ENCODE measurements at regions not wholly inside any gene's neighbourhood (a gene's known extent, or its start where the extent isn't known, plus 50 kb on each side); places are given as distances from the start of the nearest gene placed in this dataset.

- Mint-ChIP-seq H3K4me3 (no peak overlapping the region), H3K4me1 (no peaks in the 10 kb centered on the region), H3K9me3 (peaks cover 0 to 12% (median 3%) of the 10 kb centered on the region in 8 donors), H3K27me3 (no peaks in the 10 kb centered on the region), H3K27ac (no peak overlapping the region), H3K36me3 (no peaks in the 10 kb centered on the region)
- Histone ChIP-seq H3K4me3 (ENCODE audit: low read length in 2 of 2) (no peak overlapping the region), H3K27me3 (ENCODE audit: insufficient read depth, low read length) (no peaks in the 10 kb centered on the region), H3K27ac (ENCODE audit: low read depth, low read length) (no peak overlapping the region), H3K36me3 (ENCODE audit: insufficient read depth, low read length) (no peaks in the 10 kb centered on the region), H3K4me1 (ENCODE audit: insufficient read depth, low read length) (no peaks in the 10 kb centered on the region), H3K9me3 (ENCODE audit: control insufficient read depth in 1 of 2, low read length in 2 of 2) (no peaks in the 10 kb centered on the region)
- CTCF ChIA-PET (ENCODE audit: partially characterized antibody): no interaction called here
- DNase-seq: no peak
- intact Hi-C loops (cut with micrococcal nuclease): no loop called here
- POLR2A ChIA-PET (ENCODE audit: partially characterized antibody): no interaction called here
These were observed 174.4 kb upstream of the TOX3 start for GRCh38 chr16:52721331-52721730.

DNA sequence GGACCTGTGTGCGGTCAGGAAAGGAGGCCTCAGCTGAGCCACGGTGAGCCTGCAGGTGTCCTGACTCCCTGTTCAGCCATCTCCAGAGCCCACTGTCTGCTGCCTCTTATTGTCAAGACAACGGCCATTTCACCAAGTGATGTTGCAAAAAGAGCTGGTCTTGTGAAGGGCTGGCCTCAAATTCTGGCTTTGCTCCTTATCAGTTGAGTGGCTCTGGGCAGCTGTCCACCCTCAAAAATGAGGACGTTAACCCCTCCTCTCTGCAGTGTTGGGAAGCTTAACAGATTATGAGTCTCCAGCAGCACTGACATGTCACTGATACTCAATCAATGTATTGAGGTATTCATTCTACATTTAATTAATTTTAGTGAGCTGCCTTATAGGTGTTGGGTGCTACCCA lies 171.1 kb upstream of the TOX3 start:
- no peaks in the 10 kb centered on the region for H3K27me3 ChIP-seq (ENCODE audit: insufficient read depth, low read length)
- H3K4me1 ChIP-seq (ENCODE audit: insufficient read depth, low read length): no peaks in the 10 kb centered on the region
- DNase-seq: no peak
- H3K4me3 ChIP-seq (ENCODE audit: low read length in 2 of 2): no peak overlapping the region
- H3K36me3 ChIP-seq (ENCODE audit: insufficient read depth, low read length): no peaks in the 10 kb centered on the region
- intact Hi-C loops (cut with micrococcal nuclease): no loop called here
- H3K27ac Mint-ChIP-seq: no peak overlapping the region
- CTCF ChIA-PET (ENCODE audit: partially characterized antibody): no interaction called here
- H3K27ac ChIP-seq (ENCODE audit: low read depth, low read length): no peak overlapping the region
- H3K27me3 Mint-ChIP-seq: no peaks in the 10 kb centered on the region
- peaks cover 0 to 8% (median 3%) of the 10 kb centered on the region in 8 donors for H3K9me3 Mint-ChIP-seq
- H3K9me3 ChIP-seq (ENCODE audit: control insufficient read depth in 1 of 2, low read length in 2 of 2): no peaks in the 10 kb centered on the region
- H3K36me3 Mint-ChIP-seq: no peaks in the 10 kb centered on the region
- POLR2A ChIA-PET (ENCODE audit: partially characterized antibody): no interaction called here
- no peaks in the 10 kb centered on the region for H3K4me1 Mint-ChIP-seq
- no peak overlapping the region for H3K4me3 Mint-ChIP-seq

GRCh38 chr16:52713740-52714139 lies 166.8 kb upstream of the TOX3 start:
- Mint-ChIP-seq H3K27me3 (no peaks in the 10 kb centered on the region), H3K36me3 (no peaks in the 10 kb centered on the region), H3K27ac (no peak overlapping the region), H3K4me3 (no peak overlapping the region), H3K9me3 (peaks cover 0 to 5% (median 3%) of the 10 kb centered on the region in 8 donors), H3K4me1 (no peaks in the 10 kb centered on the region)
- DNase-seq: no peak
- H3K27ac ChIP-seq (ENCODE audit: low read depth, low read length): no peak overlapping the region
- H3K36me3 ChIP-seq (ENCODE audit: insufficient read depth, low read length): no peaks in the 10 kb centered on the region
- no peak overlapping the region for H3K4me3 ChIP-seq (ENCODE audit: low read length in 2 of 2)
- ChIA-PET POLR2A (ENCODE audit: partially characterized antibody) (no interaction called here), CTCF (ENCODE audit: partially characterized antibody) (no interaction called here)
- H3K9me3 ChIP-seq (ENCODE audit: control insufficient read depth in 1 of 2, low read length in 2 of 2): no peaks in the 10 kb centered on the region
- intact Hi-C loops (cut with micrococcal nuclease): no loop called here
- H3K4me1 ChIP-seq (ENCODE audit: insufficient read depth, low read length): no peaks in the 10 kb centered on the region
- H3K27me3 ChIP-seq (ENCODE audit: insufficient read depth, low read length): no peaks in the 10 kb centered on the region

DNA sequence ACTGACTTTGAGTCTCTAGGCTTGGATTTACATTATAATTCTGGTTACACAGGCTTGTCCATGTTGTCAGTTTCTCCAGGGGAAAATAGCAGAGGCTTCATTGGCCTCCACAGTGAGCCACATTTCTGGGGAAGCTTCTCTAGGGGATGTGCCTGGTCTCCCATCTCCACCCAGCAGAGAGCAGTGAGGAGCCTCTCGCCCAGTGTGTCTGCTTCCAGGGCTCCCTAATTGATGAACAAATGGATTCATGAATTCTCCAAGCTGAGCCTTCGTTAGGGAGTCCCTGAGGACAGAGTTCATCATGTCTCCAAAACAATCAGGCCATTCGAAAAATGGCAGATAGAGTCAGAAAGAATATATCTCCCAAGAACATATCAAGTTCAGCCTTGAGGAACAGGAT lies 162.4 kb upstream of the TOX3 start:
- intact Hi-C loops (cut with micrococcal nuclease): no loop called here
- DNase-seq: no peak
- Histone ChIP-seq H3K4me1 (ENCODE audit: insufficient read depth, low read length) (no peaks in the 10 kb centered on the region), H3K27ac (ENCODE audit: low read depth, low read length) (no peak overlapping the region), H3K4me3 (ENCODE audit: low read length in 2 of 2) (no peak overlapping the region), H3K27me3 (ENCODE audit: insufficient read depth, low read length) (no peaks in the 10 kb centered on the region), H3K36me3 (ENCODE audit: insufficient read depth, low read length) (no peaks in the 10 kb centered on the region), H3K9me3 (ENCODE audit: control insufficient read depth in 1 of 2, low read length in 2 of 2) (no peaks in the 10 kb centered on the region)
- Mint-ChIP-seq H3K4me3 (no peak overlapping the region), H3K9me3 (peaks cover 0 to 9% (median 4%) of the 10 kb centered on the region in 8 donors), H3K4me1 (no peaks in the 10 kb centered on the region), H3K36me3 (no peaks in the 10 kb centered on the region), H3K27me3 (peaks cover 0 to 2% of the 10 kb centered on the region in 2 donors), H3K27ac (no peak overlapping the region)
- CTCF ChIA-PET (ENCODE audit: partially characterized antibody): no interaction called here
- POLR2A ChIA-PET (ENCODE audit: partially characterized antibody): no interaction called here

DNA sequence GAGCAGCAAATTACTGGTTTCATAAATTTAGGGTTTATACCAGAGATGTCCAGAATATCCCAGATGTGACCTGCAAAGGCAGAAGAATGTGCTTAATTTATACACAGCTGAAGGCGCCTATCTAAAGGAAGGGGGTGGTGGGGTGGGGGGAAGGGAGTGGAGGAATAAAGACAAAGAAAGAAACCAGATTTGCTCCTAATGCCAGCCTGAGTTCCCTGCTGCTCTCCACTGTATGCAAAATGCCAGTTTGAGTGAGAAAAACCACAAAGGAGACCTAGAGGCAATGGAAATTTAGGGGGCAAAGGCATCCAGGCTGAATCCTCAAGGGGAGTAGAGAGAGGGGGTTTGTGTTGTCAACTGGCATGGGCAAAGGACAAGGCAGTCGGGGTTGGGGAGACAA lies 161.5 kb upstream of the TOX3 start:
- H3K4me1 ChIP-seq (ENCODE audit: insufficient read depth, low read length): no peaks in the 10 kb centered on the region
- H3K36me3 ChIP-seq (ENCODE audit: insufficient read depth, low read length): no peaks in the 10 kb centered on the region
- H3K4me3 ChIP-seq (ENCODE audit: low read length in 2 of 2): no peak overlapping the region
- peaks cover 0 to 15% (median 4%) of the 10 kb centered on the region in 8 donors for H3K9me3 Mint-ChIP-seq
- H3K4me3 Mint-ChIP-seq: no peak overlapping the region
- no peaks in the 10 kb centered on the region for H3K36me3 Mint-ChIP-seq
- no peaks in the 10 kb centered on the region for H3K27me3 ChIP-seq (ENCODE audit: insufficient read depth, low read length)
- H3K27ac ChIP-seq (ENCODE audit: low read depth, low read length): no peak overlapping the region
- ChIA-PET POLR2A (ENCODE audit: partially characterized antibody) (no interaction called here), CTCF (ENCODE audit: partially characterized antibody) (no interaction called here)
- no peak for DNase-seq
- intact Hi-C loops (cut with micrococcal nuclease): no loop called here
- H3K27me3 Mint-ChIP-seq: peaks cover 0 to 2% of the 10 kb centered on the region in 2 donors
- no peaks in the 10 kb centered on the region for H3K4me1 Mint-ChIP-seq
- no peaks in the 10 kb centered on the region for H3K9me3 ChIP-seq (ENCODE audit: control insufficient read depth in 1 of 2, low read length in 2 of 2)
- H3K27ac Mint-ChIP-seq: no peak overlapping the region

GRCh38 chr16:52707676-52708337 lies 160.9 kb upstream of the TOX3 start:
- Histone ChIP-seq H3K9me3 (ENCODE audit: control insufficient read depth in 1 of 2, low read length in 2 of 2) (no peaks in the 10 kb centered on the region), H3K27ac (ENCODE audit: low read depth, low read length) (no peak overlapping the region), H3K4me1 (ENCODE audit: insufficient read depth, low read length) (no peaks in the 10 kb centered on the region), H3K36me3 (ENCODE audit: insufficient read depth, low read length) (no peaks in the 10 kb centered on the region), H3K4me3 (ENCODE audit: low read length in 2 of 2) (no peak overlapping the region), H3K27me3 (ENCODE audit: insufficient read depth, low read length) (no peaks in the 10 kb centered on the region)
- H3K36me3 Mint-ChIP-seq: no peaks in the 10 kb centered on the region
- no peak for DNase-seq
- peak overlapping the region in 1 of 8 donors; percentile 24 for H3K4me3 Mint-ChIP-seq
- ChIA-PET POLR2A (ENCODE audit: partially characterized antibody) (no interaction called here), CTCF (ENCODE audit: partially characterized antibody) (no interaction called here)
- H3K4me1 Mint-ChIP-seq: no peaks in the 10 kb centered on the region
- H3K27ac Mint-ChIP-seq: no peak overlapping the region
- H3K9me3 Mint-ChIP-seq: peaks cover 0 to 15% (median 4%) of the 10 kb centered on the region in 8 donors
- H3K27me3 Mint-ChIP-seq: peaks cover 0 to 2% of the 10 kb centered on the region in 2 donors
- intact Hi-C loops (cut with micrococcal nuclease): no loop called here

DNA sequence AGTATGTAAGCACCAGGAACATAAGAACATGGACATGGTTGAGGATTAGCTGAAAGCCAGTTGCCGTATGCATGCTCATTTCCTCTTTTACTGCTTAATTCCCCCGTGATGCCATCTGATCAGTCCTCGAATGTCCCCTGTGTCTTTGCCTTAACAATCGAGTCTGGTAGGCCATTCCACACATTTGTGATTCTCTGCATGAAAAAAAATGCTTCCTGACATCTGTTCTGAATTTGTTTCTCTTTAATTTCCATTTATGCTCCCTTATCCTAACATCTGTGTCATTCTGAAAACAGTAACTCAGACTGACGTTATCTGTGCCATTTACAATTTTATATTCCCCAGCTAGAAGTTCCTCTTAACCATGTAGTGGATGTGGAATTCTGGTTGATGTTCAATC lies 158.2 kb upstream of the TOX3 start:
- H3K27ac ChIP-seq (ENCODE audit: low read depth, low read length): no peak overlapping the region
- no peaks in the 10 kb centered on the region for H3K4me1 ChIP-seq (ENCODE audit: insufficient read depth, low read length)
- H3K36me3 ChIP-seq (ENCODE audit: insufficient read depth, low read length): no peaks in the 10 kb centered on the region
- H3K27me3 ChIP-seq (ENCODE audit: insufficient read depth, low read length): no peaks in the 10 kb centered on the region
- H3K27ac Mint-ChIP-seq: no peak overlapping the region
- no peak overlapping the region for H3K4me3 Mint-ChIP-seq
- H3K9me3 Mint-ChIP-seq: peaks cover 0 to 15% (median 5%) of the 10 kb centered on the region in 8 donors
- peaks cover 0 to 2% of the 10 kb centered on the region in 2 donors for H3K27me3 Mint-ChIP-seq
- POLR2A ChIA-PET (ENCODE audit: partially characterized antibody): no interaction called here
- no peaks in the 10 kb centered on the region for H3K9me3 ChIP-seq (ENCODE audit: control insufficient read depth in 1 of 2, low read length in 2 of 2)
- no peak overlapping the region for H3K4me3 ChIP-seq (ENCODE audit: low read length in 2 of 2)
- DNase-seq: no peak
- intact Hi-C loops (cut with micrococcal nuclease): no loop called here
- CTCF ChIA-PET (ENCODE audit: partially characterized antibody): interaction anchor here (1.4 kb wide), 1 partner anchor 9 kb away, joined by 5 read pairs; no protein-coding TSS in a partner anchor
- no peaks in the 10 kb centered on the region for H3K4me1 Mint-ChIP-seq
- H3K36me3 Mint-ChIP-seq: no peaks in the 10 kb centered on the region

DNA sequence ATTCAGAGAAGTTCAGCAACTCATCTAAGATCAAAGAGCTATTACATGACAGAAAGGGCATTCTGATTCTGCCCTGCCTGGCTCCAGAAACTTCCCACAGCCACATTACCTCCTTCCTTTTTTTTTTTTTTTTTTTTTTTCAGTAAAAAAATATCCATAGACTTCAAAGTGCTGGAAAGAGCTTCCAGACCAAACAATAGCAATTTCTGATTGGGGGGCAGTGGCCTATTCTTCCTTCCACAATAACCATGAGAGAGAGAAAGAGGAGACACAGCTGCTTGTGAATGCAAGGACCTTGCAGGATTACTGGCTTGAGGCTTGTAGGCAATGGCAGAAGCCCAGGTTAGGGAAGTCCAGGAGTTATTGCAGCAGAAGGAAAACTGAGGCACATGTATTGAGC lies 151.0 kb upstream of the TOX3 start:
- Mint-ChIP-seq H3K4me1 (no peaks in the 10 kb centered on the region), H3K27me3 (peaks cover 0 to 1% of the 10 kb centered on the region in 2 donors), H3K9me3 (peaks cover 0 to 16% (median 11%) of the 10 kb centered on the region in 8 donors), H3K36me3 (no peaks in the 10 kb centered on the region), H3K27ac (no peak overlapping the region), H3K4me3 (no peak overlapping the region)
- intact Hi-C loops (cut with micrococcal nuclease): no loop called here
- POLR2A ChIA-PET (ENCODE audit: partially characterized antibody): interaction anchor here (0.6 kb wide), 1 partner anchor 243 kb away, joined by 3 read pairs; no protein-coding TSS in a partner anchor
- Histone ChIP-seq H3K36me3 (ENCODE audit: insufficient read depth, low read length) (no peaks in the 10 kb centered on the region), H3K27me3 (ENCODE audit: insufficient read depth, low read length) (no peaks in the 10 kb centered on the region), H3K9me3 (ENCODE audit: control insufficient read depth in 1 of 2, low read length in 2 of 2) (no peaks in the 10 kb centered on the region), H3K4me1 (ENCODE audit: insufficient read depth, low read length) (no peaks in the 10 kb centered on the region), H3K27ac (ENCODE audit: low read depth, low read length) (no peak overlapping the region), H3K4me3 (ENCODE audit: low read length in 2 of 2) (no peak overlapping the region)
- CTCF ChIA-PET (ENCODE audit: partially characterized antibody): no interaction called here
- no peak for DNase-seq
